ENCODE measurements at regions not wholly inside any gene's neighbourhood (a gene's known extent, or its start where the extent isn't known, plus 50 kb on each side); places are given as distances from the start of the nearest gene placed in this dataset.

GRCh38 chr7:124088590-124088989 is 55.7 kb upstream of the TMEM229A start:
- Histone ChIP-seq H3K79me2 (ENCODE audit: insufficient read depth) (no peaks in the 10 kb centered on the region), H3K4me1 (ENCODE audit: control insufficient read depth in 1 of 2, insufficient read depth in 2 of 2, low read depth in 1 of 2, low read length in 1 of 2) (peaks cover 19 to 37% of the 10 kb centered on the region in 2 experiments), H3K9me3 (no peaks in the 10 kb centered on the region), H3K4me3 (ENCODE audit: low read depth in 2 of 2, low read length in 1 of 2) (no peak overlapping the region), H3F3A (replicated peaks; ENCODE audit: insufficient read depth) (peaks cover 8% of the 10 kb centered on the region), H3K4me2 (no peak overlapping the region), H3K27me3 (ENCODE audit: insufficient read depth) (no peaks in the 10 kb centered on the region), H4K20me1 (ENCODE audit: insufficient read depth) (no peaks in the 10 kb centered on the region), H3K36me3 (replicated peaks in 1 of 2; ENCODE audit: control insufficient read depth in 1 of 2, insufficient read depth in 2 of 2, low read length in 1 of 2) (no peaks in the 10 kb centered on the region), H3K9me2 (no peaks in the 10 kb centered on the region), H3K27ac (ENCODE audit: low read depth in 2 of 2, low read length in 1 of 2) (peak overlapping the region in 1 of 2 experiments; percentile 58; a peak in 2 of 4 replicates), H3K9ac (no peak overlapping the region), H2AFZ (ENCODE audit: low read depth) (no peak overlapping the region)
- ChIA-PET CTCF (interaction anchor here (0.9 to 2.2 kb wide), 5 partner anchors 13 to 290 kb away, joined by 3 to 12 read pairs (median 3); no protein-coding TSS in a partner anchor), POLR2A (no interaction called here)
- TF ChIP-seq TCF12 (IDR thresholded peaks at IDR 0.05) (no peak), GATA2 (CRISPR knock-in tag; IDR thresholded peaks at IDR 0.05) (no peak), RFX5 (IDR thresholded peaks at IDR 0.05; ENCODE audit: low read length) (no peak), MXI1 (IDR thresholded peaks at IDR 0.05; ENCODE audit: low read depth, low read length) (no peak), TEAD4 (IDR thresholded peaks at IDR 0.05; ENCODE audit: borderline replicate concordance, insufficient read depth) (no peak), CTCF (IDR thresholded peaks at IDR 0.05) (no peak), CHD2 (IDR thresholded peaks at IDR 0.05; ENCODE audit: low read length, partially characterized antibody) (no peak), POLR2AphosphoS5 (IDR thresholded peaks at IDR 0.05; ENCODE audit: low read depth, low read length) (no peak), RXRA (IDR thresholded peaks at IDR 0.05; ENCODE audit: borderline replicate concordance, low read depth) (no peak), JUND (IDR thresholded peaks at IDR 0.05) (no peak), SIN3A (IDR thresholded peaks at IDR 0.05; ENCODE audit: borderline replicate concordance, low read depth, low read length) (no peak), EP300 (IDR thresholded peaks at IDR 0.05; ENCODE audit: borderline replicate concordance in 1 of 2, low read depth in 1 of 2, low read length in 1 of 2) (no peak), RCOR1 (IDR thresholded peaks at IDR 0.05; ENCODE audit: low read length) (no peak)
- TF ChIP-seq, protein P1, sequence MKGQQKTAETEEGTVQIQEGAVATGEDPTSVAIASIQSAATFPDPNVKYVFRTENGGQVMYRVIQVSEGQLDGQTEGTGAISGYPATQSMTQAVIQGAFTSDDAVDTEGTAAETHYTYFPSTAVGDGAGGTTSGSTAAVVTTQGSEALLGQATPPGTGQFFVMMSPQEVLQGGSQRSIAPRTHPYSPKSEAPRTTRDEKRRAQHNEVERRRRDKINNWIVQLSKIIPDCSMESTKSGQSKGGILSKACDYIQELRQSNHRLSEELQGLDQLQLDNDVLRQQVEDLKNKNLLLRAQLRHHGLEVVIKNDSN (IDR thresholded peaks at IDR 0.05; ENCODE audit: borderline replicate concordance, low read depth), result no peak
- whole genome bisulfite sequencing (ENCODE audit: low lambda C conversion rate), result 28% methylated on average over 1 of the region's 1 CpG
- DNase-seq, result no peak

DNA sequence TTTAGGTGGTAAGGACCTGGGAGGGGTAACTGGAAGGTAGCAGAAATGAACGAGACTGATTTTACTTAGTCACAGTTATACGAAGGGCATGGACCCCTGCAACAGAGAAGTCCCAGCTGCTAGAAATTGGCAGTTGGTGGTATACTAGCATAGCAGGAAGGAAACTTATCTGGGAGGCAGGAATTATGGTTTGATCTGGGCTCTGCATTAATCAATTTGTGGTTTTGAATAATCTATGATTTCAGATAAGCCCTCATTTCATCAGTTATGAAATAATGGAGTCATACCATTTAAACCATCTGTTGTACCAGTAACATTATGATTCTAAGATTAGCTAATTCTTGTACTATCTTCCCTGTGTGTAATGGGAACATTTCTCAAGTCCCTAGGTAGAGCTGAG is 54.0 kb upstream of the TMEM229A start:
- peak; percentile 24 for DNase-seq
- H3K36me3 ChIP-seq (replicated peaks in 1 of 2; ENCODE audit: control insufficient read depth in 1 of 2, insufficient read depth in 2 of 2, low read length in 1 of 2), result no peaks in the 10 kb centered on the region
- POLR2A ChIA-PET, result interaction anchor here (0.7 to 5.0 kb wide), 2 partner anchors 55 to 59 kb away, joined by 3 to 84 read pairs; partner anchors contain the start of gene TMEM229A
- peaks cover 24 to 46% of the 10 kb centered on the region in 2 experiments for H3K4me1 ChIP-seq (ENCODE audit: control insufficient read depth in 1 of 2, insufficient read depth in 2 of 2, low read depth in 1 of 2, low read length in 1 of 2)
- H3F3A ChIP-seq (replicated peaks; ENCODE audit: insufficient read depth), result peaks cover 10% of the 10 kb centered on the region
- H3K9me2 ChIP-seq, result no peaks in the 10 kb centered on the region
- CTCF ChIA-PET, result interaction anchor here (1.2 to 4.1 kb wide), 3 partner anchors 14 to 68 kb away, joined by 4 to 27 read pairs (median 9); partner anchors contain the start of gene TMEM229A
- no peaks in the 10 kb centered on the region for H3K27me3 ChIP-seq (ENCODE audit: insufficient read depth)
- peak overlapping the region in 1 of 2 experiments; percentile 98; a peak in 2 of 4 replicates for H3K27ac ChIP-seq (ENCODE audit: low read depth in 2 of 2, low read length in 1 of 2)
- H3K4me2 ChIP-seq, result no peak overlapping the region
- WGBS (ENCODE audit: low lambda C conversion rate), result 7% methylated on average over 2 of the region's 2 CpGs
- H3K9ac ChIP-seq, result no peak overlapping the region
- H3K4me3 ChIP-seq (ENCODE audit: low read depth in 2 of 2, low read length in 1 of 2), result no peak overlapping the region; a peak in 1 of 4 replicates
- H2AFZ ChIP-seq (ENCODE audit: low read depth), result no peak overlapping the region
- H3K79me2 ChIP-seq (ENCODE audit: insufficient read depth), result no peaks in the 10 kb centered on the region
- no peaks in the 10 kb centered on the region for H4K20me1 ChIP-seq (ENCODE audit: insufficient read depth)
- no peaks in the 10 kb centered on the region for H3K9me3 ChIP-seq
- peak; percentile 80 for TF ChIP-seq GATA2 (CRISPR knock-in tag; IDR thresholded peaks at IDR 0.05)
- TF ChIP-seq NFIC (IDR thresholded peaks at IDR 0.05; ENCODE audit: borderline replicate concordance), result peak; percentile 55; the same call in 1 of the 2 replicates
- peak; percentile 70 for TF ChIP-seq TCF12 (IDR thresholded peaks at IDR 0.05)
- TF ChIP-seq RFX5 (IDR thresholded peaks at IDR 0.05; ENCODE audit: low read length), result no peak
- TF ChIP-seq, protein P2, sequence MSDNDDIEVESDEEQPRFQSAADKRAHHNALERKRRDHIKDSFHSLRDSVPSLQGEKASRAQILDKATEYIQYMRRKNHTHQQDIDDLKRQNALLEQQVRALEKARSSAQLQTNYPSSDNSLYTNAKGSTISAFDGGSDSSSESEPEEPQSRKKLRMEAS (IDR thresholded peaks at IDR 0.05; ENCODE audit: low read depth), result no peak
- TF ChIP-seq MXI1 (IDR thresholded peaks at IDR 0.05; ENCODE audit: low read depth, low read length), result no peak; the same call in 1 of the 2 replicates
- TF ChIP-seq EZH2phosphoT487 (IDR thresholded peaks at IDR 0.05; ENCODE audit: borderline replicate concordance, low read depth), result no peak
- 0 out of 2 replicates have a peak, but pooled peaks have one; percentile 23 for TF ChIP-seq JUND (IDR thresholded peaks at IDR 0.05)
- TF ChIP-seq RXRA (IDR thresholded peaks at IDR 0.05; ENCODE audit: borderline replicate concordance, low read depth), result no peak
- TF ChIP-seq, protein P3, sequence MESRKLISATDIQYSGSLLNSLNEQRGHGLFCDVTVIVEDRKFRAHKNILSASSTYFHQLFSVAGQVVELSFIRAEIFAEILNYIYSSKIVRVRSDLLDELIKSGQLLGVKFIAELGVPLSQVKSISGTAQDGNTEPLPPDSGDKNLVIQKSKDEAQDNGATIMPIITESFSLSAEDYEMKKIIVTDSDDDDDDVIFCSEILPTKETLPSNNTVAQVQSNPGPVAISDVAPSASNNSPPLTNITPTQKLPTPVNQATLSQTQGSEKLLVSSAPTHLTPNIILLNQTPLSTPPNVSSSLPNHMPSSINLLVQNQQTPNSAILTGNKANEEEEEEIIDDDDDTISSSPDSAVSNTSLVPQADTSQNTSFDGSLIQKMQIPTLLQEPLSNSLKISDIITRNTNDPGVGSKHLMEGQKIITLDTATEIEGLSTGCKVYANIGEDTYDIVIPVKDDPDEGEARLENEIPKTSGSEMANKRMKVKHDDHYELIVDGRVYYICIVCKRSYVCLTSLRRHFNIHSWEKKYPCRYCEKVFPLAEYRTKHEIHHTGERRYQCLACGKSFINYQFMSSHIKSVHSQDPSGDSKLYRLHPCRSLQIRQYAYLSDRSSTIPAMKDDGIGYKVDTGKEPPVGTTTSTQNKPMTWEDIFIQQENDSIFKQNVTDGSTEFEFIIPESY (IDR thresholded peaks at IDR 0.05; ENCODE audit: borderline replicate concordance, low read depth), result no peak
- no peak for TF ChIP-seq FOXJ3 (CRISPR knock-in tag; IDR thresholded peaks at IDR 0.05)
- peak; percentile 68 for TF ChIP-seq POLR2AphosphoS5 (IDR thresholded peaks at IDR 0.05; ENCODE audit: low read depth, low read length)
- TF ChIP-seq YY1 (IDR thresholded peaks at IDR 0.05; ENCODE audit: low read depth), result no peak

All from SK-N-SH (cell line).